Endothelial cell (in vitro differentiated cells): ENCODE measurements at regions not wholly inside any gene's neighbourhood (a gene's known extent, or its start where the extent isn't known, plus 50 kb on each side); places are given as distances from the start of the nearest gene placed in this dataset.

Source experiments
- DNase-seq: peaks from one replicate; pipeline ENCODE4 v3.0.0; 2021; ENCODE audit warnings: low spot score
- H3K27ac Mint-ChIP-seq: one replicate; pipeline ENCODE4 v1.8.0; 2021; ENCODE audit warnings: mixed read lengths, inconsistent platforms; ENCODE audit not compliant: unreplicated experiment
- H3K27me3 Mint-ChIP-seq: one replicate; pipeline ENCODE4 v1.8.0; 2021; ENCODE audit warnings: mild to moderate bottlenecking, moderate library complexity, mixed read lengths, inconsistent platforms; ENCODE audit not compliant: unreplicated experiment
- H3K36me3 Mint-ChIP-seq: one replicate; pipeline ENCODE4 v1.8.0; 2021; ENCODE audit warnings: mild to moderate bottlenecking, low read depth, mixed read lengths, inconsistent platforms; ENCODE audit not compliant: unreplicated experiment
- H3K4me1 Mint-ChIP-seq: one replicate; pipeline ENCODE4 v1.8.0; 2021; ENCODE audit warnings: mild to moderate bottlenecking, mixed read lengths, inconsistent platforms; ENCODE audit not compliant: unreplicated experiment
- H3K4me3 Mint-ChIP-seq: one replicate; pipeline ENCODE4 v1.8.0; 2021; ENCODE audit warnings: mild to moderate bottlenecking, mixed read lengths, inconsistent platforms; ENCODE audit not compliant: unreplicated experiment
- H3K9me3 Mint-ChIP-seq: one replicate; pipeline ENCODE4 v1.8.0; 2021; ENCODE audit warnings: mixed read lengths, inconsistent platforms; ENCODE audit not compliant: unreplicated experiment
- TF ChIP-seq, protein P1 (sequence below): fragments of 200-600 bp; sonication (generic); IDR thresholded peaks from one replicate; pipeline ENCODE4 v1.5.0; 2021; ENCODE audit warnings: antibody characterized with exemption; ENCODE audit not compliant: unreplicated experiment

- Mint-ChIP-seq H3K36me3 (no peaks in the 10 kb centered on the region), H3K4me1 (no peaks in the 10 kb centered on the region), H3K9me3 (no peaks in the 10 kb centered on the region), H3K27me3 (no peaks in the 10 kb centered on the region), H3K4me3 (no peak overlapping the region), H3K27ac (no peak overlapping the region)
- DNase-seq: no peak
- TF ChIP-seq, protein P1, sequence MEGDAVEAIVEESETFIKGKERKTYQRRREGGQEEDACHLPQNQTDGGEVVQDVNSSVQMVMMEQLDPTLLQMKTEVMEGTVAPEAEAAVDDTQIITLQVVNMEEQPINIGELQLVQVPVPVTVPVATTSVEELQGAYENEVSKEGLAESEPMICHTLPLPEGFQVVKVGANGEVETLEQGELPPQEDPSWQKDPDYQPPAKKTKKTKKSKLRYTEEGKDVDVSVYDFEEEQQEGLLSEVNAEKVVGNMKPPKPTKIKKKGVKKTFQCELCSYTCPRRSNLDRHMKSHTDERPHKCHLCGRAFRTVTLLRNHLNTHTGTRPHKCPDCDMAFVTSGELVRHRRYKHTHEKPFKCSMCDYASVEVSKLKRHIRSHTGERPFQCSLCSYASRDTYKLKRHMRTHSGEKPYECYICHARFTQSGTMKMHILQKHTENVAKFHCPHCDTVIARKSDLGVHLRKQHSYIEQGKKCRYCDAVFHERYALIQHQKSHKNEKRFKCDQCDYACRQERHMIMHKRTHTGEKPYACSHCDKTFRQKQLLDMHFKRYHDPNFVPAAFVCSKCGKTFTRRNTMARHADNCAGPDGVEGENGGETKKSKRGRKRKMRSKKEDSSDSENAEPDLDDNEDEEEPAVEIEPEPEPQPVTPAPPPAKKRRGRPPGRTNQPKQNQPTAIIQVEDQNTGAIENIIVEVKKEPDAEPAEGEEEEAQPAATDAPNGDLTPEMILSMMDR: no peak
Measured at GRCh38 chr14:83247924-83248639, 1714.4 kb upstream of the SEL1L start.

DNA sequence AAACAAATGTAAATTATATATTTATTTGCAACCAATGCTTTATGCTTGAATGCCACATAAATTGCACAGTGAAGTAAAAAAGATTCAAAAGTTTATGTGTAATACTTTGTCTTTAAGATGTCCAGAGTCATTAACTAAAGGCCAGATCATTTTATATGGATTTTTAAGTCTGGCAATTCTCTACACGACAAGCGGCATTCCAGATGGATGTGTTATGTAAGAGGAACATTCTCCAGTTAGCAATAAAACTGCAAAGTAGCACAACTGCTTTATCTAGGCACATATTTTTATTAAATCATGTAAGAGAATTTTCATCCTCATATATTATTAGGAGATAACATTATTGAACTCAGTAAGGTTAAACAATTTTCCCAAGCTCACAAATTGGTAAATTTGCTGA lies 1717.7 kb upstream of the SEL1L start:
- Mint-ChIP-seq H3K4me1 (no peaks in the 10 kb centered on the region), H3K36me3 (no peaks in the 10 kb centered on the region), H3K27ac (no peak overlapping the region), H3K9me3 (no peaks in the 10 kb centered on the region), H3K4me3 (no peak overlapping the region), H3K27me3 (no peaks in the 10 kb centered on the region)
- DNase-seq: no peak
- TF ChIP-seq, protein P1: no peak

DNA sequence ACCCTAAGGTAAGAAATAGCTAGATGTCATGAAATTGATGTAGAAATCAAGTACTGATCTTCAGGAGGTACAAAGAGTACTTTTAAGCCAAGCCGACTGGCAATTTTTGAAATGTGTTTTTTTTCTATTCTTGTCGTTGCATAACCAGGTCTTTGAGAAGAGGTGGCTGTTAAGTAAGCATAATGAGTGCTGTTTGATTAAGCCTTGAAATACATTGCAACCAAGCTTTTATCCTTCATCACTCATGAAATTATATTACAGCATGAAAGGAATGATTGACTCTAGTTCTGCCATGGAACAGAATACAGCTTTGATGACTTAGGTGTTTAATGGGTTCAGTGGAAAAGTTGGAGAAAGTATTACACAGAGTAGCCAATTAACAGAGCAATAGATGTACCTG lies 1720.2 kb upstream of the SEL1L start:
- Mint-ChIP-seq H3K27me3 (no peaks in the 10 kb centered on the region), H3K4me1 (no peaks in the 10 kb centered on the region), H3K36me3 (no peaks in the 10 kb centered on the region), H3K4me3 (no peak overlapping the region), H3K9me3 (no peaks in the 10 kb centered on the region), H3K27ac (no peak overlapping the region)
- TF ChIP-seq, protein P1: no peak
- DNase-seq: no peak

DNA sequence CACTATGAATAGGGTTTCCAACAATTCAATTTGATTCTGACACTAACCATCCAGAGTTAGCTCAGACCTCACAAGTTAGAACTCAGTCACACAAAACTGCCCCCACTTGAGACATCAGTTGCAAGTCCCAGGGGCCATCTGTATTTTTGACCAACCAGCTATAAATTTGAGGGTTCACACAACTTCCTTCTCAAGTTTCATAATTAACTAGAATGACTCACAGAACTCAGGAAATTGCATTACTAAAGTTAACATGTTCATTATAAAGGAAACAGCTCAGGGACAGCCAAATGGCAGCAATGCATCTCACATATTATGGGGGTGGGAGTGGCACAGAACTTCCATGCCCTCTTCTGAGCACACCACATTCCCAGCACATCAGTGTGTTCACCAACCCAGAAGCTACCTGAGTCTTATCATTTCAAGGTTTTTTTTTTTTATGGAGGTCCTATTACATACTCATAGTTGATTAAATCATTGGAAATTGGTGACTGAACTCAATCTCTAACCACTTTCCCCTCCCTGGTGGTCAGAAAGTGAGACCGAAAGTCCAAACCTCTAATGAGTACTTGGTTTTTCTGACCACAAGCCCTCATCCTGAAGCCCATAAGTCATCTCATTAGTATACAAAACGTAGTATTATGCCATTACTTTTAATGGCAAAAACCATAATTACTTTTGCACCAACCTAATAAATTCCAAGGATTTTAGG lies 1721.5 kb upstream of the SEL1L start:
- Mint-ChIP-seq H3K9me3 (no peaks in the 10 kb centered on the region), H3K4me1 (no peaks in the 10 kb centered on the region), H3K4me3 (no peak overlapping the region), H3K27me3 (no peaks in the 10 kb centered on the region), H3K27ac (no peak overlapping the region), H3K36me3 (no peaks in the 10 kb centered on the region)
- TF ChIP-seq, protein P1: no peak
- no peak for DNase-seq

DNA sequence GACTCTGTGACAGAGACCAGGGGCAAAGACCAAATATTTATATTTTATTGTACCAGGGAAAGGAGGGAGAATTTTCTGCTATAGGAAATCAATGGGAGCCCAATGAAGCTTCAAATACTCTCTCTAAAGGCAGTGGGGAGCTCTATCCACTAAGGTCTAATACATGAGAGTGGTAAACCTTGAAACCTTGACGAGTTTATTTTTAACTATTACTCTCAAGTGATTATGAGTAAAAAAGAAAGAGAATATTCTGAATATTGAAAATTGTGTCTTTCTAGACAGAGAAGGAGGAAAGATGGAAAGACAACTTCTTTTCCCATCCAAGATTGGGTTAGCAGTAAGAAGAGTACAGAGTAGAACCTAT lies 1722.1 kb upstream of the SEL1L start:
- Mint-ChIP-seq H3K4me3 (no peak overlapping the region), H3K9me3 (no peaks in the 10 kb centered on the region), H3K27me3 (no peaks in the 10 kb centered on the region), H3K4me1 (no peaks in the 10 kb centered on the region), H3K27ac (no peak overlapping the region), H3K36me3 (no peaks in the 10 kb centered on the region)
- DNase-seq: no peak
- TF ChIP-seq, protein P1: no peak
